WTC11 (cell line): ENCODE measurements at regions not wholly inside any gene's neighbourhood (a gene's known extent, or its start where the extent isn't known, plus 50 kb on each side); places are given as distances from the start of the nearest gene placed in this dataset.

ENCODE experiments used
- ATF2 ChIP-seq: sonication (generic); formaldehyde crosslinking; IDR thresholded peaks from 2 replicates; pipeline ENCODE4 v1.8.1; 2022; ENCODE audit warnings: low read depth, missing genetic modification reagents, borderline replicate concordance
- ATF3 ChIP-seq: sonication (generic); formaldehyde crosslinking; conservative IDR thresholded peaks from 2 replicates; pipeline ENCODE4 v1.8.1; 2022; ENCODE audit warnings: mild to moderate bottlenecking, missing genetic modification reagents
- CREM ChIP-seq: sonication (generic); formaldehyde crosslinking; IDR thresholded peaks from 2 replicates; pipeline ENCODE4 v1.8.1; 2022; ENCODE audit warnings: mild to moderate bottlenecking, missing genetic modification reagents, moderate library complexity
- JUN ChIP-seq: sonication (generic); formaldehyde crosslinking; IDR thresholded peaks from 2 replicates; pipeline ENCODE4 v1.8.0; 2023; ENCODE audit warnings: mild to moderate bottlenecking, missing genetic modification reagents
- NFYB ChIP-seq: sonication (generic); formaldehyde crosslinking; conservative IDR thresholded peaks from 2 replicates; pipeline ENCODE4 v1.8.0; 2022; ENCODE audit warnings: low read depth, missing genetic modification reagents
- TCF7 ChIP-seq: sonication (generic); formaldehyde crosslinking; IDR thresholded peaks from 2 replicates; pipeline ENCODE4 v1.8.0; 2022; ENCODE audit warnings: mild to moderate bottlenecking, low read depth, missing genetic modification reagents, moderate library complexity
- TP53 ChIP-seq: sonication (generic); formaldehyde crosslinking; IDR thresholded peaks from 2 replicates; pipeline ENCODE4 v1.8.1; 2023; ENCODE audit warnings: mild to moderate bottlenecking, missing genetic modification reagents
- ZNF281 ChIP-seq: sonication (generic); formaldehyde crosslinking; IDR thresholded peaks from 2 replicates; pipeline ENCODE4 v1.8.0; 2023; ENCODE audit warnings: mild to moderate bottlenecking, missing genetic modification reagents
- TF ChIP-seq, protein P1 (sequence below): sonication (generic); formaldehyde crosslinking; IDR thresholded peaks from 2 replicates; pipeline ENCODE4 v1.8.1; 2023; ENCODE audit warnings: mild to moderate bottlenecking, missing genetic modification reagents, moderate library complexity
- TF ChIP-seq, protein P2 (sequence below): sonication (generic); formaldehyde crosslinking; IDR thresholded peaks from 2 replicates; pipeline ENCODE4 v1.8.0; 2022; ENCODE audit warnings: mild to moderate bottlenecking, missing genetic modification reagents
- TF ChIP-seq, protein P3 (sequence below): fragments of 200-600 bp; IDR thresholded peaks from 2 replicates; pipeline ENCODE4 v1.8.0; 2022; ENCODE audit warnings: antibody characterized with exemption

DNA sequence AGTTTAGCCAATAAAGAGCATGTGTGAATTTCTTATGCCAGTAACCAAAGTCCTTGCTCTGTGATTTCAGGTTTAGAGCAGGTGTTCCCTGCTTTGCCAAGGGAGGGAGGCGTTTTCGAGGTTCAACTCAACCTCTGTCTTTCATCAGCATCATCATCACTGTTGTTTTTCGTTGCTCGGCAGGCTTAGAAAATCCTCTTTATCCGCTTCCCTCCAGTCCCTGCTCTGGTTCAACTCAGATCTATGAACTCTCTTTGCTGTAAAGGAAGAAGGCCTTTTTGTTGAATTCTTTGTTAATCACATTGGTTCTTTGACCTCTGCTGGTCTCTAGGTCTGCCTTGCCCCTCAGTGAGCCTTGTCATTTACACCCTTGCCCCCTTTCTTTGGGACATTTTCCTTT is 243.9 kb upstream of the RBFOX1 start:
- no peak for TF ChIP-seq JUN (CRISPR knock-in tag)
- TF ChIP-seq TP53: no peak
- TF ChIP-seq NFYB (CRISPR knock-in tag): no peak
- TF ChIP-seq TCF7: no peak
- TF ChIP-seq, protein P1, sequence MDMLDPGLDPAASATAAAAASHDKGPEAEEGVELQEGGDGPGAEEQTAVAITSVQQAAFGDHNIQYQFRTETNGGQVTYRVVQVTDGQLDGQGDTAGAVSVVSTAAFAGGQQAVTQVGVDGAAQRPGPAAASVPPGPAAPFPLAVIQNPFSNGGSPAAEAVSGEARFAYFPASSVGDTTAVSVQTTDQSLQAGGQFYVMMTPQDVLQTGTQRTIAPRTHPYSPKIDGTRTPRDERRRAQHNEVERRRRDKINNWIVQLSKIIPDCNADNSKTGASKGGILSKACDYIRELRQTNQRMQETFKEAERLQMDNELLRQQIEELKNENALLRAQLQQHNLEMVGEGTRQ (CRISPR knock-in tag): no peak
- TF ChIP-seq, protein P2, sequence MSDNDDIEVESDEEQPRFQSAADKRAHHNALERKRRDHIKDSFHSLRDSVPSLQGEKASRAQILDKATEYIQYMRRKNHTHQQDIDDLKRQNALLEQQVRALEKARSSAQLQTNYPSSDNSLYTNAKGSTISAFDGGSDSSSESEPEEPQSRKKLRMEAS: no peak
- TF ChIP-seq, protein P3, sequence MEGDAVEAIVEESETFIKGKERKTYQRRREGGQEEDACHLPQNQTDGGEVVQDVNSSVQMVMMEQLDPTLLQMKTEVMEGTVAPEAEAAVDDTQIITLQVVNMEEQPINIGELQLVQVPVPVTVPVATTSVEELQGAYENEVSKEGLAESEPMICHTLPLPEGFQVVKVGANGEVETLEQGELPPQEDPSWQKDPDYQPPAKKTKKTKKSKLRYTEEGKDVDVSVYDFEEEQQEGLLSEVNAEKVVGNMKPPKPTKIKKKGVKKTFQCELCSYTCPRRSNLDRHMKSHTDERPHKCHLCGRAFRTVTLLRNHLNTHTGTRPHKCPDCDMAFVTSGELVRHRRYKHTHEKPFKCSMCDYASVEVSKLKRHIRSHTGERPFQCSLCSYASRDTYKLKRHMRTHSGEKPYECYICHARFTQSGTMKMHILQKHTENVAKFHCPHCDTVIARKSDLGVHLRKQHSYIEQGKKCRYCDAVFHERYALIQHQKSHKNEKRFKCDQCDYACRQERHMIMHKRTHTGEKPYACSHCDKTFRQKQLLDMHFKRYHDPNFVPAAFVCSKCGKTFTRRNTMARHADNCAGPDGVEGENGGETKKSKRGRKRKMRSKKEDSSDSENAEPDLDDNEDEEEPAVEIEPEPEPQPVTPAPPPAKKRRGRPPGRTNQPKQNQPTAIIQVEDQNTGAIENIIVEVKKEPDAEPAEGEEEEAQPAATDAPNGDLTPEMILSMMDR: no peak
- TF ChIP-seq ATF3 (CRISPR knock-in tag): no peak
- no peak for TF ChIP-seq CREM (CRISPR knock-in tag)
- TF ChIP-seq ATF2: no peak
- no peak for TF ChIP-seq ZNF281 (CRISPR knock-in tag)
